Erythroblast (primary cell): ENCODE measurements at regions not wholly inside any gene's neighbourhood (a gene's known extent, or its start where the extent isn't known, plus 50 kb on each side); places are given as distances from the start of the nearest gene placed in this dataset.

Source experiments
- GATA1 ChIP-seq: IDR thresholded peaks from 2 replicates; pipeline ENCODE4 v1.6.1; 2011; ENCODE audit warnings: low read depth, mild to moderate bottlenecking, control low read depth, low read length, moderate library complexity
- POLR2A ChIP-seq: IDR thresholded peaks from 2 replicates; pipeline ENCODE4 v1.6.1; 2011; ENCODE audit warnings: mild to moderate bottlenecking, low read length

GRCh38 chr13:105928901-105929300, 606.6 kb downstream of the EFNB2 start:
- TF ChIP-seq POLR2A (no peak), GATA1 (no peak)
